GM18861 (cell line): ENCODE measurements at regions not wholly inside any gene's neighbourhood (a gene's known extent, or its start where the extent isn't known, plus 50 kb on each side); places are given as distances from the start of the nearest gene placed in this dataset.
"Not testable (repeated sequence)": the region's sequence is repeated elsewhere in the genome, so short reads cannot be mapped to it uniquely, and the experiment has no call there.

Experiments used
- ATAC-seq: cut with Tn5 transposase; IDR thresholded peaks from one replicate; pipeline ENCODE4 v1.9.1; 2021; ENCODE audit not compliant: unreplicated experiment

GRCh38 chr5:17079562-17079961, 137.9 kb upstream of the BASP1 start:
- ATAC-seq = no peak

GRCh38 chr5:17080361-17080760, 137.1 kb upstream of the BASP1 start:
- ATAC-seq = no peak

GRCh38 chr5:17081142-17081541, 136.3 kb upstream of the BASP1 start:
- ATAC-seq = no peak

DNA sequence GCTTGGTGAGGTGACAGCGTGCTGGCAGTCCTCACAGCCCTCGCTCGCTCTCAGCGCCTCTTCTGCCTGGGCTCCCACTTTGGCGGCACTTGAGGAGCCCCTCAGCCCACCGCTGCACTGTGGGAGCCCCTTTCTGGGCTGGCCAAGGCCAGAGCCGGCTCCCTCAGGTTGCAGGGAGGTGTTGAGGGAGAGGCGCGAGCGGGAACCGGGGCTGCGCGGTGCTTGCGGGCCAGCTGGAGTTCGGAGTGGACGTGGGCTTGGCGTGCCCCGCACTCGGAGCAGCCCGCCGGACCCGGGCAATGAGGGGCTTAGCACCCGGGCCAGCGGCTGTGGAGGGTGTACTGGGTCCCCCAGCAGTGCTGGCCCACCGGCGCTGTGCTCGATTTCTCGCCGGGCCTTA, 134.2 kb upstream of the BASP1 start:
- ATAC-seq = not testable (repeated sequence)

DNA sequence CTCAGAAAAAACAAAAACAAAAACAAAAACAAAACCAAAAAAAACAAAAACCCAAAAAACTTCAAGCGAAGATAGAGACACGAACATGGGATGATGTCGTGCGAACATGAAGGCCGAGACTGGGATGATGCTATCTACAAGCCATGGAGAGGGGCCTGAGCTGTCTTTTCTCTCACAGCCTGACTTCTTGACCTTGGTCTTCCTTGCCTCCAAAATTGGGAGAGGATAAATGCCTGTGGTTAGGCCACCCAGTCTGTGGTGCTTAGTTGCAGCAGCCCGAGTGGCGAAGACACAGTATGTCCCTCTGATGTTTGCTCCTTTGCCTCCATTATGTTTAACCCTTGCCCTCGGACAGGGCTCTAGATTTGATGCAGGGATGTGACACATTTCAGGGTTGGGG, 130.4 kb upstream of the BASP1 start:
- no peak for ATAC-seq

- no peak for ATAC-seq
These were observed 129.4 kb upstream of the BASP1 start for GRCh38 chr5:17088051-17088450.

DNA sequence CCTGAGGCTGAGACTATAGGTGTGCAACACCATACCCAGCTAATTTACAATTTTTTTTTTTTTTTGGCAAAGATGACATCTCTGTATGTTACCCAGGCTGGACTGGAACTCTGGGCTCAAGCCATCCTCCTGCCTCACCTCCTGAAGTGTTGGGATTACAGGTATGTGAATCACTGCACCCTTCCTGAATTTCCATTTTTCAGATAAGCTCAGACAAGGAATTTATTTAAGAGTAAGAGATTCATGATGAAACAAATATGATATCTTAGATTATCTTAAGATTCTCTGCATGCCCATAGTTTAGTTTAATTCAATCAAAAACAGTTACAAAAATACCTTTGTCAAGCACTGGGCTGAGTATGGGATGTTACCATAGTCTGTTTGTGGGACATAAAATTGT, 128.4 kb upstream of the BASP1 start:
- no peak for ATAC-seq

DNA sequence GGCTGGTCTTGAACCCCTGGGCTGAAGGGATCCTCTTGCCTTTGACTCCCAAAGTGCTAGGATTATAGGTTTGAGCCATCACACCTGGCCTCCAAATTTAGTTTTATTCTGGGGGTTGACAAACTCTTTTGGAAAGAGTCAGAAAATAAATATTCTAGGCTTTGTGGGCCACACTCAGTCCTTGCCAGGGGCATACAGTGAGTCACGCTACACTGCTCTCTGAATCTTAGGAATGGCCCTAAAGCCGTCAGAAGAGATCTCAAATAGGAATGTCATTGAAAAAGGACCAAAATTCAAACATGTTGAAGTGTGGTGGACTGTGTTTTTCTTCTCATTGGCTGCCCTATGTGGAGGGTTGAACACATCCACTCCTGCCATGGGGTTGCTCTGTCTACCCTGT, 127.7 kb upstream of the BASP1 start:
- ATAC-seq = no peak

- no peak for ATAC-seq
These were observed 126.6 kb upstream of the BASP1 start for GRCh38 chr5:17090839-17091238.

- no peak for ATAC-seq
These were observed 122.6 kb upstream of the BASP1 start for GRCh38 chr5:17094830-17095229.

GRCh38 chr5:17096952-17097695, 120.3 kb upstream of the BASP1 start:
- no peak for ATAC-seq

DNA sequence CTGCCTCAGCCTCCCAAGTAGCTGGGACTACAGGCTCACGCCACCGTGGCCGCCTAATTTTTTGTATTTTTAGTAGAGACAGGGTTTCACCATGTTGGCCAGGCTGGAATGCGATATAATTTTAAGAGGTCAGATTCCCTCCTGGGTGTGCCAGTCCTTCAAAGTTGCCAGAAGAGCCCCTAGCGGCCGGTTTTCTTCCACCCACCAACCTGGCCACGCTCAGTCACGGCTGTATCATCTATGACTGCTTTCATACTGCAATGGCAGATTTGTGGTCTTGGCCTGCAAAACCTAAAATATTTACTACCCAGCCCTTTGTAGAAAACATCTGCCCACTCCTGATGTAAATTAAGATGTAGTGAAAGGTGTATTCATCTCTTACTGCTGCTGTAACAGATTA, 117.5 kb upstream of the BASP1 start:
- no peak for ATAC-seq

GRCh38 chr5:17103461-17103860, 114.0 kb upstream of the BASP1 start:
- ATAC-seq = no peak

GRCh38 chr5:17105744-17106418, 111.5 kb upstream of the BASP1 start:
- ATAC-seq = no peak

- no peak for ATAC-seq
These were observed 110.9 kb upstream of the BASP1 start for GRCh38 chr5:17106521-17106920.

DNA sequence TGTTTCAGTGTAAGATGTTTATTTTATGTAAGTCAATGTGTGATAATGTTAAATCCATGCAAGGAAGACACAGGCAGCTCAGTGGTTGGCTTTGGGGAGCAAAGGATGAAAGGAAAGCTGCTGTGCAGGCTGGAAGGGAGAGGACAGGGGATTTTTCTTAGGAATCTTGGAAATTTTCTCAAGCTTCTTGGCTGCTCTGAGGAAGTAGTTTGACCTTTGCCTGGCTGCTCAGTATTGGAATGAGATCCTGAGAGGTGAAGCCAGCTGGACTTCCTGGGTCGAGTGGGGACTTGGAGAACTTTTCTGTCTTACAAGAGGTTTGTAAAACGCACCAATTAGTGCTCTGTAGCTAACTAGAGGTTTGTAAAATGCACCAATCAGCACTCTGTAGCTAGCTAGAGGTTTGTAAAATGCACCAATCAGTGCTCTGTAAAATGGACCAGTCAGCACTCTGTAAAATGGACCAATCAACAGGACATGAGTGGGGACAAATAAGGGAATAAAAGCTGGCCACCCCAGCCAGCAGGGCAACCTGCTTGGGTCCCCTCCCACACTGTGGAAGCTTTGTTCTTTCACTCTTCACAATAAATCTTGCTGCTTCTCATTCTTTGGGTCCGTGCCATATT, 105.2 kb upstream of the BASP1 start:
- ATAC-seq = not testable (repeated sequence)

GRCh38 chr5:17113174-17113958, 104.1 kb upstream of the BASP1 start:
- ATAC-seq = no peak

- ATAC-seq = no peak
These were observed 103.2 kb upstream of the BASP1 start for GRCh38 chr5:17114233-17114632.

DNA sequence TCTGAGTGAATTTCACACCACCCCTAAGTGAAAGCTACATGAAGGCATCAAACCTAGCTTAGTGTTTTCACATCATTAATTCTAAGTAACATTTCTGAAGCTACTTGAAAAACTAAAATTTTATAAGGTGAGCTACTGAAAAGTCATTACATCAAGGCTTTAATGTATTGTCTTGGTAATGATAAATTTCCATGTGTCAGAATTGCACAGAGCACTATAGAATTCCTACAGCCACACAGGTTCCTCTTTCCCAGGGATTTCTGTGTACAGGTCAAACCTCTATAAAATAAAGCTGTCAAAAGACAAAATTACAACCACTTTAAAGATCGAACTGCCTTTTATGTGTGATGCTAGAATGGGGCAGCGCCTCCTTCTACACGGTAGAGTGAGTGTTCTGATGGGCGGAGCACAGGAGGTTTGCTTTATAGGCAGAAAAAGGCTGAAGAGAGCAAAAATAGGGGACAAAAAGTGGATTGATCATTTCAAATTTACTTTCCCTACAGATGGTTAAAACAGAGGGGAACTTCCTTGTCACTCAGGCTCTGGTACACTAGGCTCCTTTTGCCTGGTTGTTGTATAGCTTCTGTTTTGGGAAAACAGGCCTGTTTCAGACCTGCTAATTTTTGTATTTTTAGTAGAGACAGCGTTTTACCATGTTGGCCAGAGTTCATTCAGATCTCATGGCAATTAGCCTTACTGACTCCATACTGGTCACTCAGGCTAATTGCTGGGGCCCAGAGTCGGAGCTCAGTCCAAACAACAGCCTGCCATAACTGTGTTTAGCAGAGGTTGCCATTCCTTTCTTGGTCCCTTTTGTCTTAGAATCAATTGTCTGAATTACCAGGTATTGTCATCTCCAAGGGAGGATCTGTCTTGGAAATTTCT, 102.5 kb upstream of the BASP1 start:
- no peak for ATAC-seq

- ATAC-seq = no peak
These were observed 101.6 kb upstream of the BASP1 start for GRCh38 chr5:17115855-17116254.

GRCh38 chr5:17118631-17119030, 98.8 kb upstream of the BASP1 start:
- ATAC-seq = no peak
